GM12874 (cell line): ENCODE measurements at regions not wholly inside any gene's neighbourhood (a gene's known extent, or its start where the extent isn't known, plus 50 kb on each side); places are given as distances from the start of the nearest gene placed in this dataset.

Source experiments
- TF ChIP-seq, protein P1 (sequence below): IDR thresholded peaks from 2 replicates; pipeline ENCODE4 v1.5.1; 2011; ENCODE audit warnings: low read depth, mild to moderate bottlenecking, control low read depth, low read length, moderate library complexity; ENCODE audit not compliant: insufficient read depth

DNA sequence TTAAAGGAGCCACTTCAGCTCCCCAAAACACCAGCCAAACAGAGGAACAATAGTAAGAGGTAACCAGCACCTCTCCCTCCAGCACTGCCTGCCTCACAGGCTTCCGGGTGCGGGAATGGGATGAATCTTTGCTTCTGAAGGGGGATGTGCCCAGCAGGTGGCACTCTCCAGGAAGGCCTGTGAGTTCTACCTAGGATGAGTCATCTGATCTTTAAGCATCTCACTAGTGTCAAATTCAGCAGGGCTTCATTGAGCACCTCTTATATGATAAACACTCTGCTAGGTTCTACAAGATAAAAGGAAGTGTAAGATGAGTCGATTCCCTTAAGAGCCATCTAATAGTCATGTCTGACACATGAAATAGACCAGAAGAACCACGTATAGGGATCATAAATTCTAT is 237.4 kb upstream of the UMPS start:
- TF ChIP-seq, protein P1, sequence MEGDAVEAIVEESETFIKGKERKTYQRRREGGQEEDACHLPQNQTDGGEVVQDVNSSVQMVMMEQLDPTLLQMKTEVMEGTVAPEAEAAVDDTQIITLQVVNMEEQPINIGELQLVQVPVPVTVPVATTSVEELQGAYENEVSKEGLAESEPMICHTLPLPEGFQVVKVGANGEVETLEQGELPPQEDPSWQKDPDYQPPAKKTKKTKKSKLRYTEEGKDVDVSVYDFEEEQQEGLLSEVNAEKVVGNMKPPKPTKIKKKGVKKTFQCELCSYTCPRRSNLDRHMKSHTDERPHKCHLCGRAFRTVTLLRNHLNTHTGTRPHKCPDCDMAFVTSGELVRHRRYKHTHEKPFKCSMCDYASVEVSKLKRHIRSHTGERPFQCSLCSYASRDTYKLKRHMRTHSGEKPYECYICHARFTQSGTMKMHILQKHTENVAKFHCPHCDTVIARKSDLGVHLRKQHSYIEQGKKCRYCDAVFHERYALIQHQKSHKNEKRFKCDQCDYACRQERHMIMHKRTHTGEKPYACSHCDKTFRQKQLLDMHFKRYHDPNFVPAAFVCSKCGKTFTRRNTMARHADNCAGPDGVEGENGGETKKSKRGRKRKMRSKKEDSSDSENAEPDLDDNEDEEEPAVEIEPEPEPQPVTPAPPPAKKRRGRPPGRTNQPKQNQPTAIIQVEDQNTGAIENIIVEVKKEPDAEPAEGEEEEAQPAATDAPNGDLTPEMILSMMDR = 0 out of 2 replicates have a peak, but pooled peaks have one; percentile 31

DNA sequence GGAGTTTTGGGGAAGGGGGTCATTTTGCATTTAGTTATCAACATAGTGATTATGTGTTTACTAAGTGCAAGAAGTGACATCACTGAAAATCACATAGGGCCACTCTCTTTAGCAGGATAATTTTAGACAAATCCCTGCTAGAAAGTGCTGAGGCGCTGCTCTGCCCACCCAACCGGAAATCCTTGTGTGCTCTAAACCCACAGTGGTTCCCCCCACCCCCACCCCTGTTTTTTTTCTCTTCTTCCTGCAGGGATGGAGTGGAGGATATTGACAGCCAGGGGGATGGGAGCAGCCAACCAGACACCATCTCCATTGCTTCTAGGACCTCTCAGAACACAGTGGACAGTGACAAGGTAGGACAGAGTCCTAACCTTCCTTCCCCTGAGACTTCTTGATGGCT is 234.2 kb upstream of the UMPS start:
- TF ChIP-seq, protein P1 = no peak

DNA sequence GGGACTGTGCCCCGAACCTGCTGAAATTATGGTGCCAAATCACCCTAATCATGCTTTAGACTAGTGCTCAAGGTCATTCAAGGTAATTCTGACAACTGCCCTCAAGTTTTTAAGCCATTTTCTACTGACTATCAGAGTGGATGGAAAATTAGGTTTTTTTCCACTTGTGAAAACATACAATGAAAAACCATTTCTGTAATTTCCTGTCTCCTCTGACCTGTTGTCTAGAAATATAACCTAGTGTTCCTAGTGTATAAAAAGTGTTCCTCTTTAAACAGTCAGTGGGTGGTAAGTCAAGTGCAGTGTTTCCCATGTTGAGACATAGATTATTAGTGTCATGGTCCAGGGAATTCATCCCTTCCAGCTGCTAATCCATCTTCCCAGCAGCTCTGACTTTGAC is 232.8 kb upstream of the UMPS start:
- TF ChIP-seq, protein P1 = no peak

DNA sequence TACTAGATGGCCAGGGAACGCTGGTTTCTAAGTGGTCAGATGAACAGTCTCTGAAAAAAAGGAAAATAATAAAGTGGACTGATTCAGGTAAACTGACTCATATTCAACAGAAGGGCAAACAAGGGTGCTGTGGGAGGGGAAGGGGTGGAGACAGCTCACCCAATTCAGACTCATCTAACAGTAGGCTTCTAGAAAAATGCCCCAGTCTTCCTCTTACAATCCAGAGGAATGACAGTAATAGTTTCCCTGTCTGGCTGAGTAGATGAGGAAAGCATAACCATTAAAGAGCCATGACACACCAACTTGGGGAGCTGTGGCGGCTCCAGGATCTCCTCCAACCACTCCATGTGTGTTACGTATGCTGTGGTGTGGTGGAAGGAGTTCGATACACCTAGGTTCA is 231.4 kb upstream of the UMPS start:
- TF ChIP-seq, protein P1 = no peak

DNA sequence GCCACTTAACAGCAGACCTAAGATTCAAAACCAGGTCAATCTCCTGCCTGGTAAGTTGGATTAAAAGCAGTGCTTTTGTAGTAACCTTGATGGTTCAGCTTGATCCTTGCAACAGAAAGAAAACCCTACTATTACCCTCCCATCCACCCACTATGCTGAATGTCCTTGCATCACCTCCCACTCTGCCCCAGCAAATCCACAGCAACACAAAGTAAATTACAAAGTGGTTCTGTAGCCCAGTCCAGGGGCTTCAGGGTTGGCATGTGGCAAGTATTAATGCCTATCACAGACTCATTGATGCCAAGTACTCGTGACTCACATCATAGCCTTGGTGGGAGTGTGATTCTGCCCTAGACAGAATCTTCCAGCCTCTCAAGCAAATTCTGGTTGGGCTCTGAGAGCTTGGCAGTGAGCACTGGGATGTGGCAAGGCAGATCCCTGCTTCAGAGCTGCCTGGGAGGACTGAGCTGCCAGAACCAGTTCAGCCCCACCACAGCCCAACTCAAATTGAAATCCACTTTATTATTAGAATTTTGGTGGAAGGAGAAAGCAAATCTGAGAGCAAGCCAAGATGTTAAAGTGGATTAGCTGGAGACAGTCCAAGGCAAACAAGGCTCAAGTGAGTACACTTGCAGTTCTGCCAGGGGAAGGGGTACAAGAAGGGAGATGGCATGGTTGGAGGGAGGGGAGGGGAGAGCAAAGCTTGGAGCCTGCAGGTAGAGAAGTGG is 225.8 kb upstream of the UMPS start:
- TF ChIP-seq, protein P1 = no peak

DNA sequence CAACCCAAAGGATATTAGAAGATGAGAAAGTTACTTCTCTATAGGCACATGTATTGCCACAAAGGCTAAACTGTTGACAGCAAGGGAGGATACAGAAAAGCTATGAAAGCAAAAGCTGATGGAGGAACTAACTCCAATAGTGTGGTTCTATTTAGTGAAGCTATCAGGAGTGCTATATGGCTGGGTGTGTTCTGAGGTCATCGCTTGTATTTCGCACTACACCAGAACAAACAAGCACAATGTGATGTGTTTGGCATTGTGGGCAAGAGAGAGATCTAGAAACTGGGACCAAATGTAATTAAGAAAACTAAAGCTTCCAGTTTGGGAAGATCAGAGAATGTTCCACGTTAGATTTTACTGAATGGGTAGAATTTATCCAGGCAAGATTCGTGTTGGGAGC is 220.4 kb upstream of the UMPS start:
- TF ChIP-seq, protein P1 = no peak

DNA sequence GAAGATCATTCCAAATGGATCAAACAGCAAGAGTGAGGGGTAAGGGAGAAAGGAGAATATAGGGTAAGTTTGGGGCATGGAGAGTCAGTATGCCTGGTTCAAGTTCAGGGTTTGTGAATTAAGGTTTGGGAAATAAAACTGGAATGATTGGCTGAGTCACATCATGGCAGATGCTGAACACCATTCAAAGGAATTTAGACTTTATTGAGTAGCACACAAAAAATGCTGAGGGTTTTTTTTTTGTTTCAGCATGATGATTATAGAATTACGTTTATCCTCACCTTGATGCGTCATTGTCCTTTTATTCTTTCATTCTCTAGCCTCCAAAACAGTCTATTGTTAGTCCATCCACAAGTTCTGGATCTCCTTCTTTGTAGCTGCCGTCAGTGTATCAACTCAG is 220.0 kb upstream of the UMPS start:
- TF ChIP-seq, protein P1 = no peak
